HL-60 (cell line): ENCODE measurements at regions not wholly inside any gene's neighbourhood (a gene's known extent, or its start where the extent isn't known, plus 50 kb on each side); places are given as distances from the start of the nearest gene placed in this dataset.

ENCODE experiments used
- CTCF ChIP-seq: IDR thresholded peaks from one replicate; pipeline ENCODE4 v1.5.1; 2011; ENCODE audit warnings: low read length, control low read depth, inconsistent platforms; ENCODE audit not compliant: insufficient read depth
- GABPA ChIP-seq: IDR thresholded peaks from 2 replicates; pipeline ENCODE4 v1.6.1; 2012; ENCODE audit warnings: low read depth
- POLR2AphosphoS5 ChIP-seq: IDR thresholded peaks from 2 replicates; pipeline ENCODE4 v1.6.1; 2012; ENCODE audit warnings: low read depth

GRCh38 chr6:84459401-84459800, 232.0 kb upstream of the CEP162 start:
- TF ChIP-seq CTCF = no peak
- TF ChIP-seq POLR2AphosphoS5 = no peak
- TF ChIP-seq GABPA = no peak
